HepG2 (cell line): ENCODE measurements at regions not wholly inside any gene's neighbourhood (a gene's known extent, or its start where the extent isn't known, plus 50 kb on each side); places are given as distances from the start of the nearest gene placed in this dataset.
A peak's percentile ranks its signal among the peaks of the same experiment; 100 is the strongest.

ENCODE experiments used
- ATAC-seq: fragments of 200-7000 bp; cut with Tn5 transposase; 3 replicates; pipeline ENCODE4 v1.9.1; 2020; ENCODE audit warnings: mild to moderate bottlenecking, moderate library complexity
- BruUV-seq: library from RNA; stranded (reverse); fragments of 400-500 nt; replicated peaks from 2 replicates; lab custom pipeline; 2021; lab: Mats Ljungman, UMichigan
- CTCF ChIA-PET: fragments of 300-600 bp; formaldehyde crosslinking; extraction: SDS; loops from one replicate; lab custom pipeline; 2021; ENCODE audit warnings: low total read pairs, inconsistent platforms, low intra/inter-chr PET ratio; lab: Yijun Ruan, JAX
- POLR2A ChIA-PET: fragments of 350-600 bp; sonication (Branson Sonifier 250); formaldehyde crosslinking; loops from one replicate; lab custom pipeline; 2020; ENCODE audit warnings: antibody characterized with exemption, inconsistent platforms; lab: Yijun Ruan, JAX
- DNase-seq: peaks from one replicate; pipeline ENCODE4 v3.0.0-alpha.2; 2015; ENCODE audit warnings: low spot score
- FAIRE-seq: peaks from 3 replicates; lab custom pipeline; 2011; peaks lifted over from hg19 to GRCh38; lab: Jason Lieb, UNC
- H2AFZ ChIP-seq: one replicate; pipeline ENCODE4 v1.6.1; 2011; ENCODE audit warnings: low read length, inconsistent platforms
- H3K27ac ChIP-seq: fragments of 300-600 bp; 3 replicates; pipeline ENCODE4 v1.8.0; 2011; ENCODE audit warnings: mixed run types, mild to moderate bottlenecking, mixed read lengths, low read length, inconsistent platforms; ENCODE audit not compliant: insufficient read depth; ENCODE audit errors: extremely low read length
- H3K27me3 ChIP-seq, 2 experiments: fragments of 200-600 bp in 1 of 2; 2 replicates in 1 of 2; 3 replicates in 1 of 2; pipeline versions ENCODE4 v1.6.0 to v1.8.0; 2011; ENCODE audit warnings: low read length in 2 of 2, mild to moderate bottlenecking in 2 of 2, moderate library complexity in 2 of 2, inconsistent platforms in 1 of 2; ENCODE audit not compliant: insufficient read depth in 2 of 2, control insufficient read depth in 1 of 2
- H3K36me3 ChIP-seq, 2 experiments: fragments of 200-600 bp in 1 of 2; replicated peaks in 1 of 2; 2 replicates in 1 of 2; 3 replicates in 1 of 2; pipeline versions ENCODE4 v1.5.1 to v1.8.0; 2011; ENCODE audit warnings: low read length in 2 of 2, inconsistent platforms in 1 of 2; ENCODE audit not compliant: insufficient read depth in 2 of 2, control insufficient read depth in 1 of 2
- H3K4me1 ChIP-seq: 2 replicates; pipeline ENCODE4 v1.5.1; 2012; ENCODE audit warnings: low read length, inconsistent platforms; ENCODE audit not compliant: insufficient read depth
- H3K4me2 ChIP-seq: 2 replicates; pipeline ENCODE4 v1.6.0; 2011; ENCODE audit warnings: low read depth, low read length, inconsistent platforms
- H3K4me3 ChIP-seq, 3 experiments: fragments of 200-600 bp in 1 of 3; sonication (generic), shearing (Covaris generic) in 1 of 3; replicated peaks in 1 of 3; 2 replicates each; pipeline ENCODE4 v1.5.1; 2011 to 2016; ENCODE audit warnings: low read length in 3 of 3, inconsistent platforms in 2 of 3, low read depth in 2 of 3, mild to moderate bottlenecking in 2 of 3, control low read depth in 1 of 3, mixed read lengths in 1 of 3; ENCODE audit not compliant: insufficient read depth in 1 of 3
- H3K79me2 ChIP-seq: one replicate; pipeline ENCODE4 v1.6.1; 2011; ENCODE audit warnings: low read length, inconsistent platforms; ENCODE audit not compliant: insufficient read depth
- H3K9ac ChIP-seq: 2 replicates; pipeline ENCODE4 v1.6.0; 2011; ENCODE audit warnings: mild to moderate bottlenecking, low read depth, low read length, inconsistent platforms; ENCODE audit not compliant: insufficient read depth
- H3K9me3 ChIP-seq: 2 replicates; pipeline ENCODE4 v1.5.1; 2012; ENCODE audit warnings: mild to moderate bottlenecking, low read length
- H4K20me1 ChIP-seq: 2 replicates; pipeline ENCODE4 v1.6.0; 2011; ENCODE audit warnings: inconsistent platforms, mild to moderate bottlenecking, low read length, moderate library complexity; ENCODE audit not compliant: insufficient read depth
- CEBPB ChIP-seq: IDR thresholded peaks from 2 replicates; pipeline ENCODE4 v1.6.1; 2011; ENCODE audit warnings: low read depth, low read length, improper control_type of control experiment, borderline replicate concordance
- DNMT3B ChIP-seq: conservative IDR thresholded peaks from 2 replicates; pipeline ENCODE4 v1.6.1; 2016; ENCODE audit warnings: missing biosample characterization, control low read depth
- HMGA1 ChIP-seq: sonication (generic); formaldehyde crosslinking; conservative IDR thresholded peaks from 2 replicates; pipeline ENCODE4 v1.4.0; 2020; ENCODE audit warnings: missing genetic modification reagents
- HOXA3 ChIP-seq: sonication (generic); formaldehyde crosslinking; IDR thresholded peaks from 2 replicates; pipeline ENCODE4 v1.5.0; 2020; ENCODE audit warnings: missing genetic modification reagents
- MAFF ChIP-seq: IDR thresholded peaks from 2 replicates; pipeline ENCODE4 v1.6.1; 2011; ENCODE audit warnings: low read depth, low read length, improper control_type of control experiment
- MIER3 ChIP-seq: IDR thresholded peaks from 2 replicates; pipeline ENCODE4 v1.6.1; 2016; ENCODE audit warnings: missing compliant biosample characterization, borderline replicate concordance
- MTA3 ChIP-seq: sonication (generic); formaldehyde crosslinking; IDR thresholded peaks from 2 replicates; pipeline ENCODE4 v1.4.0; 2020; ENCODE audit warnings: missing genetic modification reagents
- MXD4 ChIP-seq: IDR thresholded peaks from 2 replicates; pipeline ENCODE4 v1.6.1; 2016; ENCODE audit warnings: mild to moderate bottlenecking, missing biosample characterization, missing genetic modification reagents
- PAF1 ChIP-seq: IDR thresholded peaks from 2 replicates; pipeline ENCODE4 v1.6.1; 2016; ENCODE audit warnings: missing genetic modification reagents, missing compliant biosample characterization
- SMAD1 ChIP-seq: sonication (generic); formaldehyde crosslinking; IDR thresholded peaks from 2 replicates; pipeline ENCODE4 v1.4.0; 2020; ENCODE audit warnings: missing genetic modification reagents, low read depth, mild to moderate bottlenecking, borderline replicate concordance
- TMF1 ChIP-seq: sonication (generic); formaldehyde crosslinking; IDR thresholded peaks from 2 replicates; pipeline ENCODE4 v1.8.1; 2022; ENCODE audit warnings: low read depth, missing genetic modification reagents
- ZFP82 ChIP-seq: sonication (generic); formaldehyde crosslinking; IDR thresholded peaks from 2 replicates; pipeline ENCODE4 v1.5.1; 2020; ENCODE audit warnings: mild to moderate bottlenecking, missing genetic modification reagents, borderline replicate concordance
- ZNF17 ChIP-seq: sonication (generic); formaldehyde crosslinking; IDR thresholded peaks from 2 replicates; pipeline ENCODE4 v1.5.0; 2020; ENCODE audit warnings: mild to moderate bottlenecking, missing genetic modification reagents
- ZNF335 ChIP-seq: sonication (generic); formaldehyde crosslinking; IDR thresholded peaks from 2 replicates; pipeline ENCODE4 v1.4.0; 2020; ENCODE audit warnings: missing genetic modification reagents
- ZNF569 ChIP-seq: sonication (generic); formaldehyde crosslinking; IDR thresholded peaks from 2 replicates; pipeline ENCODE4 v1.5.0; 2020; ENCODE audit warnings: mild to moderate bottlenecking, missing genetic modification reagents, moderate library complexity, borderline replicate concordance
- ZNF83 ChIP-seq: sonication (generic); formaldehyde crosslinking; IDR thresholded peaks from 2 replicates; pipeline ENCODE4 v1.4.0; 2020; ENCODE audit warnings: missing genetic modification reagents, mild to moderate bottlenecking, borderline replicate concordance
- in situ Hi-C: cut with HindIII; loops from 2 replicates; pipeline ENCODE4 v1.10.0; 2017; ENCODE audit warnings: low pct_unique_long_range_greater_than_20kb; ENCODE audit not compliant: extremely low pct_ligation_motif_present
- intact Hi-C: fragments of 100-400 bp; cut with micrococcal nuclease; formaldehyde crosslinking; loops from one replicate; pipeline ENCODE4 v1.10.0; 2022; ENCODE audit not compliant: unreplicated experiment
- TF ChIP-seq, protein P1 (sequence below): sonication (generic); formaldehyde crosslinking; IDR thresholded peaks from 2 replicates; pipeline ENCODE4 v1.4.0; 2020; ENCODE audit warnings: missing genetic modification reagents, borderline replicate concordance
- TF ChIP-seq, protein P2 (sequence below): sonication (generic); IDR thresholded peaks from 2 replicates; pipeline ENCODE4 v1.6.1; 2016; ENCODE audit warnings: low read depth, borderline replicate concordance
- TF ChIP-seq, protein P3 (sequence below): sonication (generic); formaldehyde crosslinking; conservative IDR thresholded peaks from 2 replicates; pipeline ENCODE4 v1.8.0; 2022; ENCODE audit warnings: missing genetic modification reagents
- TF ChIP-seq, protein P4 (sequence below): sonication (generic); formaldehyde crosslinking; IDR thresholded peaks from 2 replicates; pipeline ENCODE4 v1.5.1; 2020; ENCODE audit warnings: missing genetic modification reagents, mild to moderate bottlenecking, borderline replicate concordance

DNA sequence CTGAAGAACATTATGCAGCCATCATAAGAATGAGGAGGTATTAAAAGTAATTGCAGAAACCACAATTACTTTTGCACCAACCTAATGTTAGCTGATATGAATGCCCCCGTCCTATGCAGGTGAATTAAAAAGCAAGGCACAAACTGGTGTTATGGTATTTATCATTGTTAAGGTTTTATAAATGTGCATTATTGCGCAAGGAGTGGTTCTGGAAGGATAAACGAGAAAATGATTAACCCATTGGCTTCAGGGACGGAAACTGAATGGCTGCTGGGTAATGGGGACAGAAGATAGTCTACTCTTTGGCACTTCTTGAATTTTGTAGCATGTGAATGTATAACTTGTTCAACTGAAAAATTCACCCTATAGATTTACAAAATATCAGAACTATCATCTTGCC is 148.6 kb upstream of the SALL4 start (continued):
- TF ChIP-seq, protein P1, sequence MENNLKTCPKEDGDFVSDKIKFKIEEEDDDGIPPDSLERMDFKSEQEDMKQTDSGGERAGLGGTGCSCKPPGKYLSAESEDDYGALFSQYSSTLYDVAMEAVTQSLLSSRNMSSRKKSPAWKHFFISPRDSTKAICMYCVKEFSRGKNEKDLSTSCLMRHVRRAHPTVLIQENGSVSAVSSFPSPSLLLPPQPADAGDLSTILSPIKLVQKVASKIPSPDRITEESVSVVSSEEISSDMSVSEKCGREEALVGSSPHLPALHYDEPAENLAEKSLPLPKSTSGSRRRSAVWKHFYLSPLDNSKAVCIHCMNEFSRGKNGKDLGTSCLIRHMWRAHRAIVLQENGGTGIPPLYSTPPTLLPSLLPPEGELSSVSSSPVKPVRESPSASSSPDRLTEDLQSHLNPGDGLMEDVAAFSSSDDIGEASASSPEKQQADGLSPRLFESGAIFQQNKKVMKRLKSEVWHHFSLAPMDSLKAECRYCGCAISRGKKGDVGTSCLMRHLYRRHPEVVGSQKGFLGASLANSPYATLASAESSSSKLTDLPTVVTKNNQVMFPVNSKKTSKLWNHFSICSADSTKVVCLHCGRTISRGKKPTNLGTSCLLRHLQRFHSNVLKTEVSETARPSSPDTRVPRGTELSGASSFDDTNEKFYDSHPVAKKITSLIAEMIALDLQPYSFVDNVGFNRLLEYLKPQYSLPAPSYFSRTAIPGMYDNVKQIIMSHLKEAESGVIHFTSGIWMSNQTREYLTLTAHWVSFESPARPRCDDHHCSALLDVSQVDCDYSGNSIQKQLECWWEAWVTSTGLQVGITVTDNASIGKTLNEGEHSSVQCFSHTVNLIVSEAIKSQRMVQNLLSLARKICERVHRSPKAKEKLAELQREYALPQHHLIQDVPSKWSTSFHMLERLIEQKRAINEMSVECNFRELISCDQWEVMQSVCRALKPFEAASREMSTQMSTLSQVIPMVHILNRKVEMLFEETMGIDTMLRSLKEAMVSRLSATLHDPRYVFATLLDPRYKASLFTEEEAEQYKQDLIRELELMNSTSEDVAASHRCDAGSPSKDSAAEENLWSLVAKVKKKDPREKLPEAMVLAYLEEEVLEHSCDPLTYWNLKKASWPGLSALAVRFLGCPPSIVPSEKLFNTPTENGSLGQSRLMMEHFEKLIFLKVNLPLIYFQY = no peak
- TF ChIP-seq HMGA1 = no peak
- TF ChIP-seq HOXA3 (CRISPR knock-in tag) = no peak
- TF ChIP-seq MIER3 (CRISPR knock-in tag) = no peak
- TF ChIP-seq MAFF = no peak
- TF ChIP-seq PAF1 (CRISPR knock-in tag) = no peak
- no peak for TF ChIP-seq DNMT3B (CRISPR knock-in tag)
- TF ChIP-seq CEBPB = peak; percentile 82
- no peak for TF ChIP-seq ZNF17 (CRISPR knock-in tag)
- no peak for TF ChIP-seq ZFP82 (CRISPR knock-in tag)

DNA sequence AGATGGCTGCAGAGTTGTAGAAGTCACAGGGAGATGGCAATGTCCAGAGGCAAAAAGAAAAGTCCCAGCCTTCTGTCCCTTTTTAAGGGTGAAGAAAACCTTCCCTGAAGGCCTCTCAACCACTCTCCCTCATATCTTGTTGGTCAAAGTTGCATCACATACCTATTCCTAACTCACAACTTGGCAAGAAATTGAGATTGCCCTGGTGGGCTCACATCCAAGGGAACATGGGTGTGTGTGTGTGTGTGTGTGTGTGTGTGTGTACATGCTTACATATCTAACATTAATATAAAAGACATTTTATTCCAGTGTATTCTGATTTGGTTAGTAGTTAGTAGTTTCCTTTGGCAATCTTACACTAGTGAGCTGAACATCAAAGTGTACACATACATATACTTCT is 144.3 kb upstream of the SALL4 start:
- H3K36me3 ChIP-seq = no peaks in the 10 kb centered on the region
- peaks cover 0 to 1% of the 10 kb centered on the region in 2 experiments; a peak in 1 of 5 replicates for H3K27me3 ChIP-seq
- H3K79me2 ChIP-seq = no peaks in the 10 kb centered on the region
- no peaks in the 10 kb centered on the region for H3K9me3 ChIP-seq
- no peak for DNase-seq
- no peaks in the 10 kb centered on the region for H3K4me1 ChIP-seq
- no peak overlapping the region for H3K4me2 ChIP-seq
- no peak for FAIRE-seq
- CTCF ChIA-PET = no interaction called here
- POLR2A ChIA-PET = no interaction called here
- H3K27ac ChIP-seq = no peak overlapping the region
- in situ Hi-C loops = no loop called here
- no peak overlapping the region for H2AFZ ChIP-seq
- H3K9ac ChIP-seq = no peak overlapping the region
- intact Hi-C loops = no loop called here
- ATAC-seq = no peak
- H4K20me1 ChIP-seq = no peaks in the 10 kb centered on the region
- no peak overlapping the region for H3K4me3 ChIP-seq
- BruUV-seq = no TSS peak
- TF ChIP-seq, protein P2, sequence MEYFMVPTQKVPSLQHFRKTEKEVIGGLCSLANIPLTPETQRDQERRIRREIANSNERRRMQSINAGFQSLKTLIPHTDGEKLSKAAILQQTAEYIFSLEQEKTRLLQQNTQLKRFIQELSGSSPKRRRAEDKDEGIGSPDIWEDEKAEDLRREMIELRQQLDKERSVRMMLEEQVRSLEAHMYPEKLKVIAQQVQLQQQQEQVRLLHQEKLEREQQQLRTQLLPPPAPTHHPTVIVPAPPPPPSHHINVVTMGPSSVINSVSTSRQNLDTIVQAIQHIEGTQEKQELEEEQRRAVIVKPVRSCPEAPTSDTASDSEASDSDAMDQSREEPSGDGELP = no peak
- no peak for TF ChIP-seq SMAD1 (CRISPR knock-in tag)
- TF ChIP-seq MXD4 (CRISPR knock-in tag) = no peak
- TF ChIP-seq, protein P3, sequence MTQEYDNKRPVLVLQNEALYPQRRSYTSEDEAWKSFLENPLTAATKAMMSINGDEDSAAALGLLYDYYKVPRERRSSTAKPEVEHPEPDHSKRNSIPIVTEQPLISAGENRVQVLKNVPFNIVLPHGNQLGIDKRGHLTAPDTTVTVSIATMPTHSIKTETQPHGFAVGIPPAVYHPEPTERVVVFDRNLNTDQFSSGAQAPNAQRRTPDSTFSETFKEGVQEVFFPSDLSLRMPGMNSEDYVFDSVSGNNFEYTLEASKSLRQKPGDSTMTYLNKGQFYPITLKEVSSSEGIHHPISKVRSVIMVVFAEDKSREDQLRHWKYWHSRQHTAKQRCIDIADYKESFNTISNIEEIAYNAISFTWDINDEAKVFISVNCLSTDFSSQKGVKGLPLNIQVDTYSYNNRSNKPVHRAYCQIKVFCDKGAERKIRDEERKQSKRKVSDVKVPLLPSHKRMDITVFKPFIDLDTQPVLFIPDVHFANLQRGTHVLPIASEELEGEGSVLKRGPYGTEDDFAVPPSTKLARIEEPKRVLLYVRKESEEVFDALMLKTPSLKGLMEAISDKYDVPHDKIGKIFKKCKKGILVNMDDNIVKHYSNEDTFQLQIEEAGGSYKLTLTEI (CRISPR knock-in tag) = no peak
- no peak for TF ChIP-seq ZNF335
- TF ChIP-seq ZNF569 (CRISPR knock-in tag) = no peak
- TF ChIP-seq TMF1 (CRISPR knock-in tag) = no peak
- TF ChIP-seq, protein P4, sequence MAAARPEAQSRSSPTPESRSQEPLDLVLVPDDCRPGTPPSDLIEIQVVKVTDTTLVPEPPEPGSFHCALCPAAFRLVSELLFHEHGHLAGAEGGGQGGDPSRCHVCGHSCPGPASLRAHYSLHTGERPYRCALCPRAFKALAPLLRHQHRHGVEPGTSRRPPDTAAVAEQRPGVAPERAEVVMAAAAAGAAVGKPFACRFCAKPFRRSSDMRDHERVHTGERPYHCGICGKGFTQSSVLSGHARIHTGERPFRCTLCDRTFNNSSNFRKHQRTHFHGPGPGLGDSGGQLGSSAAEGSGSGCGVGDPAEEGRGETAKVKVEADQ (CRISPR knock-in tag) = no peak
- TF ChIP-seq MTA3 = no peak
- no peak for TF ChIP-seq ZNF83
